NCI-H2227 (cell line): ENCODE measurements at regions not wholly inside any gene's neighbourhood (a gene's known extent, or its start where the extent isn't known, plus 50 kb on each side); places are given as distances from the start of the nearest gene placed in this dataset.
"Not testable (repeated sequence)": the region's sequence is repeated elsewhere in the genome, so short reads cannot be mapped to it uniquely, and the experiment has no call there.

Source experiments
- DNase-seq: peaks from one replicate; lab custom pipeline; 2025; ENCODE audit not compliant: unreplicated experiment; lab: John Stamatoyannopoulos, UW

GRCh38 chr3:11739706-11740105, 96.0 kb upstream of the VGLL4 start:
- DNase-seq = no peak

- no peak for DNase-seq
These were observed 95.4 kb upstream of the VGLL4 start for GRCh38 chr3:11739123-11739522.

- DNase-seq = no peak
These were observed 94.0 kb upstream of the VGLL4 start for GRCh38 chr3:11737742-11738141.

GRCh38 chr3:11736136-11736833, 92.6 kb upstream of the VGLL4 start:
- DNase-seq = no peak

GRCh38 chr3:11735638-11736037, 91.9 kb upstream of the VGLL4 start:
- no peak for DNase-seq

GRCh38 chr3:11735111-11735510, 91.4 kb upstream of the VGLL4 start:
- DNase-seq = not testable (repeated sequence)

GRCh38 chr3:11733914-11734313, 90.2 kb upstream of the VGLL4 start:
- no peak for DNase-seq

GRCh38 chr3:11727207-11727606, 83.5 kb upstream of the VGLL4 start:
- DNase-seq = no peak

- DNase-seq = no peak
These were observed 82.4 kb upstream of the VGLL4 start for GRCh38 chr3:11726146-11726545.

GRCh38 chr3:11725340-11725641, 81.6 kb upstream of the VGLL4 start:
- DNase-seq = not testable (repeated sequence)

GRCh38 chr3:11724615-11725339, 81.1 kb upstream of the VGLL4 start:
- no peak for DNase-seq

- DNase-seq = no peak
These were observed 77.8 kb upstream of the VGLL4 start for GRCh38 chr3:11721479-11721878.

GRCh38 chr3:11720917-11721411, 77.2 kb upstream of the VGLL4 start:
- no peak for DNase-seq

GRCh38 chr3:11720304-11720898, 76.7 kb upstream of the VGLL4 start:
- DNase-seq = peak; percentile 79

GRCh38 chr3:11719406-11720303, 75.9 kb upstream of the VGLL4 start:
- peak; percentile 88 for DNase-seq

GRCh38 chr3:11718637-11719405, 75.1 kb upstream of the VGLL4 start:
- DNase-seq = peak; percentile 32

- peak; percentile 27 for DNase-seq
These were observed 74.3 kb upstream of the VGLL4 start for GRCh38 chr3:11717768-11718636.

- no peak for DNase-seq
These were observed 73.6 kb upstream of the VGLL4 start for GRCh38 chr3:11717301-11717700.

GRCh38 chr3:11716573-11717290, 73.0 kb upstream of the VGLL4 start:
- no peak for DNase-seq
